MV-4-11 (cell line): ENCODE measurements at regions not wholly inside any gene's neighbourhood (a gene's known extent, or its start where the extent isn't known, plus 50 kb on each side); places are given as distances from the start of the nearest gene placed in this dataset.

Experiments
- DNase-seq: peaks from one replicate; lab custom pipeline; 2025; lab: John Stamatoyannopoulos, UW

- no peak for DNase-seq
Measured at GRCh38 chrX:81489987-81490386, 288.1 kb downstream of the SH3BGRL start.

- DNase-seq = no peak
Measured at GRCh38 chrX:81527881-81528440, 326.1 kb downstream of the SH3BGRL start.

DNA sequence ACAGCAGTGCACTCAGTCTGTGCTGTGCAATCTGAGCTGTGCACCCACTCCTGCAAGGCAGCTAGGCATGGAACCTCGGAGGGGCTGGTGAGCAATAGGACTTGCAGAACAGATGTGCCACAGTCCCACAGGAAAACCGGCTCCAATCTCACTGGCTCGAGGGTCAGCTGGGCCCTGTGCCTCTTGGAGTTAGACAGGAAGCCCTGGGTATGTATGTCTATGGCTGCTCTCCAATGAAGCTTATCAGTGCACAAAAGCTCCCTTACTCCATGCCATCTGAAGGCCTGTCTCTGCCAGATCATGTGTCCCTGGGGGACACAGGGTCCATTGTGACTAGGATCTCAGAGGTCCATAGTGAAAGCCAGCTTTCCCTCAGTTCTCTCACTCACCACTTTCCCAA, 335.8 kb downstream of the SH3BGRL start:
- no peak for DNase-seq

DNA sequence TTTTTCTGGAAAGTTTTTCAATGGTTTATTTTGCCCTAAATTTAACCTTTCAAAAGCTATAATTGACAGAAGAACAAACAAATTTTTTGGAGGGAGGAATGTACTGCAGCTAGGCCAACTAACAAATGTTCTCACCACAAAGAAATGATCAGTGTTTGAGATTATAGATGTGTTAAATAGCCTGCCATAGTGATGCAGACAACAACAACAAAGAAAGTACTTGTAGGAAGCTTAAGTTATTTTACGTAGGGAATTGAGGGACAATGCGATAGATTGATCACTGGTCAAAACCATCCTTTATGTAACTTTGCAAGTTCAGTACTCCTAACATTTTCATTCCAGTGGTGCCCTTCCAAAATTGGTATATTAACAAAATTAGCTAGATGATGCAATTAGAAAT, 340.4 kb downstream of the SH3BGRL start:
- no peak for DNase-seq

DNA sequence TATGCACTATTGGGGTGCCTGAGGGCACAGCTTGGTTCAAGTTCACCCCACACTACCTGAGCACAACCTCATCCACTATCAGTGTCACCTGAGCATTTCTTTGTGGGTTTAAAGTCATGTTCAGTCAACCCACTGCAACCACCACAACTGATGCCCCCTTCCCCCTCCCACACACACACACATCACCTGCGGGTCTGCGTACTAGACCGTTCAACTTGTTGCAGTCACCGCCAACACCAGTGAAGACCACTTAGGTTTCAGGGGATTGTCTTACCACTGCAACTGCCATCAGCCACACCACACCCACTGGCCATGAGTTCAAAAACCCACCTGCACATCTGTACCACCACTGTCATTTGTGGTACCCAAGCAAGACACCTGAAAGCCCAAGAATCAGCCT, 355.0 kb downstream of the SH3BGRL start:
- DNase-seq = no peak

- no peak for DNase-seq
Measured at GRCh38 chrX:81564851-81565250, 362.9 kb downstream of the SH3BGRL start.

DNA sequence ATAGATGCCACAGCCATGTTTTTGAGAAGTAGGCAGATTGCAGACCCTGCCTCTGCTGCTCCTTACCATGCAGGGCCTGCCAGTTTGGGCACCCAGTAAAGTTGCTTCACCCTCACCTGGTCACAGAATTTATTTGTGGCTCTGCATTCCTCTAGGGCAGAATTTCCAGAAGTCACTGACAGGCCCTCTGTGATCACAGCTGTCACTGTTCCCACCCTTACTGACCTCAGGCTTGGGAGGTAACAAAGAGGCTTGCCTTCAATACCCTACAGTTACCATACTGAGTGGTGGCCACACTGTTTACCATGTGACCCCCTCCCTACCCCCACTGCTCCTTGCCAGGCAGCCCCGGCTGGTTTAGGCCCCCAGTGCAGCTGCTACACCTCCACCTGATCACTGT, 375.1 kb downstream of the SH3BGRL start:
- no peak for DNase-seq

DNA sequence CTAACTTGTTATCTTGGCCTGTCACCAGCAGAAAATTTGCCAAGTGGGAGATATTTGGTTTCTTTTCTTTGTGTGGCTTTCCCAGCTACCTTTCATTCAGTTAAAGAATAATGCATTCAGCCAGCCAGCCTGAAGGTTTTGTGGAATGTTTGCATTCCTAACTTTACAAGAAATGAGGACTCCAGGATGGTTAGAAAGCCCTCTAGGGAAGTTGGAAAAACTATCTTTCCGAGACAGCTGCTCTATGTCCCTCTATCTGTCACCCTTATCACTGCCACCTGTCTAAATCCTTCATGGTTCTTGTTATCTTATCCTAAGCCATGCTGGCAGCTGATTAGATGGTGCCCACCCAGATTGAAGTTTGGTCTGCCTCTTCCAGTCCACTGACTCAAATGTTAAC, 384.2 kb downstream of the SH3BGRL start:
- no peak for DNase-seq

- DNase-seq = no peak
Measured at GRCh38 chrX:81615979-81616378, 414.1 kb downstream of the SH3BGRL start.

GRCh38 chrX:81662381-81662780, 460.5 kb downstream of the SH3BGRL start:
- DNase-seq = no peak

DNA sequence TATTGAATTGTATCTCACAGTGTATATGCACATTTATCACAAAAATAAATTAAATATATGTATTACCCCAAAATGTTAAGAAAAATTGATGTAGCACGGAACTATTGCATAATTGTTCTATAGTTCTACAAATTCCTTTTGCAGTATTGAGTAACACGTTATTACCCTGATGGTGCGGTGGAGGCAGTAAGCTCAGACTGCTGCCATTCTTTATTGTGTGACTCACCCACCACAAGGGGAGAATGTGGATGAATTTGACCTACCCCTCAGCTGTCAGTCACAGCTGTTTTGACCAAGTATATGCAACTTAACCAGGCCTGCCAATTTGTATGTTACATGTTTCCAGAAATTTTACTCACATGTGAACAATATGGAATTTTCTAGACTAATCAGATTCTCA, 506.6 kb downstream of the SH3BGRL start:
- peak; percentile 74 for DNase-seq

DNA sequence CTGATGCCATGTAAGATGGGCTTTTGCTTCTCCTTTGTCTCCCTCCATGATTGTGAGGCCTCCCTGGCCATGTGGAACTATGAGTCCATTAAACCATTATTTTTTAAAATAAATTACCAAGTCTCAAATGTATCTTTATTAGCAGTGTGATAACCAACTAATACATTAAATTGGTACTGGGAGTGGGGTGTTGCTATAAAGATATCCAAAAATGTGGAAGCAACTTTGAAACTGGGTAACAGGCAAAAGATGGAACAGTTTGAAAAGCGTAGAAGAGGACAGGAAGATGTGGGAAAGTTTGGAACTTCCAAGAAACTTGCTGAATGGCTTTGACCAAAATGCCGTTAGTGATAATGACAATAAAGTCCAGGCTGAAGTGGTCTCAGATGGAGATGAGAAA, 526.7 kb downstream of the SH3BGRL start:
- DNase-seq = no peak

GRCh38 chrX:81729269-81729777, 527.4 kb downstream of the SH3BGRL start:
- no peak for DNase-seq

- no peak for DNase-seq
Measured at GRCh38 chrX:81779701-81780100, 577.8 kb downstream of the SH3BGRL start.

- DNase-seq = no peak
Measured at GRCh38 chrX:81791086-81791485, 589.2 kb downstream of the SH3BGRL start.
